ENCODE measurements at regions not wholly inside any gene's neighbourhood (a gene's known extent, or its start where the extent isn't known, plus 50 kb on each side); places are given as distances from the start of the nearest gene placed in this dataset.

- Histone ChIP-seq H3K4me3 (no peak overlapping the region), H3K4me1 (no peaks in the 10 kb centered on the region), H3K27ac (no peak overlapping the region), H3K27me3 (no peaks in the 10 kb centered on the region), H3K36me3 (no peaks in the 10 kb centered on the region), H3K9me3 (no peaks in the 10 kb centered on the region)
- DNase-seq (ENCODE audit: low spot score), result no peak
- TF ChIP-seq CTCF (IDR thresholded peaks at IDR 0.05), result no peak
Observed at GRCh38 chr13:105312906-105313305, 1222.6 kb downstream of the EFNB2 start.

- Histone ChIP-seq H3K4me1 (no peaks in the 10 kb centered on the region), H3K36me3 (no peaks in the 10 kb centered on the region), H3K4me3 (no peak overlapping the region), H3K9me3 (no peaks in the 10 kb centered on the region), H3K27me3 (no peaks in the 10 kb centered on the region), H3K27ac (no peak overlapping the region)
- TF ChIP-seq CTCF (IDR thresholded peaks at IDR 0.05), result no peak
- DNase-seq (ENCODE audit: low spot score), result no peak
Observed at GRCh38 chr13:105311094-105311493, 1224.4 kb downstream of the EFNB2 start.

- Histone ChIP-seq H3K36me3 (no peaks in the 10 kb centered on the region), H3K4me1 (no peaks in the 10 kb centered on the region), H3K9me3 (no peaks in the 10 kb centered on the region), H3K4me3 (no peak overlapping the region), H3K27me3 (no peaks in the 10 kb centered on the region), H3K27ac (no peak overlapping the region)
- DNase-seq (ENCODE audit: low spot score), result no peak
- TF ChIP-seq CTCF (IDR thresholded peaks at IDR 0.05), result no peak
Observed at GRCh38 chr13:105307776-105308175, 1227.7 kb downstream of the EFNB2 start.

- no peak for DNase-seq (ENCODE audit: low spot score)
- H3K27me3 ChIP-seq, result no peaks in the 10 kb centered on the region
- H3K36me3 ChIP-seq, result no peaks in the 10 kb centered on the region
- TF ChIP-seq CTCF (IDR thresholded peaks at IDR 0.05), result no peak
- no peaks in the 10 kb centered on the region for H3K9me3 ChIP-seq
- no peak overlapping the region for H3K27ac ChIP-seq
- no peaks in the 10 kb centered on the region for H3K4me1 ChIP-seq
- no peak overlapping the region for H3K4me3 ChIP-seq
Observed at GRCh38 chr13:105297839-105298238, 1237.6 kb downstream of the EFNB2 start.

GRCh38 chr13:105291987-105292386 lies 1243.5 kb downstream of the EFNB2 start:
- Histone ChIP-seq H3K27ac (no peak overlapping the region), H3K36me3 (no peaks in the 10 kb centered on the region), H3K4me1 (no peaks in the 10 kb centered on the region), H3K9me3 (no peaks in the 10 kb centered on the region), H3K4me3 (no peak overlapping the region), H3K27me3 (no peaks in the 10 kb centered on the region)
- no peak for DNase-seq (ENCODE audit: low spot score)
- TF ChIP-seq CTCF (IDR thresholded peaks at IDR 0.05), result no peak

- TF ChIP-seq CTCF (IDR thresholded peaks at IDR 0.05), result no peak
- Histone ChIP-seq H3K27ac (no peak overlapping the region), H3K27me3 (no peaks in the 10 kb centered on the region), H3K4me3 (no peak overlapping the region), H3K36me3 (no peaks in the 10 kb centered on the region), H3K4me1 (no peaks in the 10 kb centered on the region), H3K9me3 (no peaks in the 10 kb centered on the region)
- DNase-seq (ENCODE audit: low spot score), result no peak
Observed at GRCh38 chr13:105290596-105290995, 1244.9 kb downstream of the EFNB2 start.

Data from right atrium auricular region (tissue), 2 donors.